SU-DHL-6 (cell line): ENCODE measurements at regions not wholly inside any gene's neighbourhood (a gene's known extent, or its start where the extent isn't known, plus 50 kb on each side); places are given as distances from the start of the nearest gene placed in this dataset.

ENCODE experiments used
- H2AFZ ChIP-seq: fragments of 200-600 bp; sonication (generic); 2 replicates; pipeline ENCODE4 v1.6.1; 2014; ENCODE audit warnings: low read depth, mild to moderate bottlenecking, moderate library complexity, mixed read lengths, antibody characterized with exemption, low read length; ENCODE audit not compliant: severe bottlenecking
- H3F3A ChIP-seq: fragments of 200-600 bp; shearing (Covaris generic); 2 replicates; pipeline ENCODE4 v1.6.0; 2016; ENCODE audit warnings: antibody characterized with exemption, mild to moderate bottlenecking; ENCODE audit not compliant: insufficient read depth
- H3K27ac ChIP-seq: fragments of 200-600 bp; sonication (generic); 2 replicates; pipeline ENCODE4 v1.5.1; 2016; ENCODE audit warnings: low read depth, mild to moderate bottlenecking, low read length, moderate library complexity, mixed read lengths
- H3K27me3 ChIP-seq: fragments of 200-600 bp; sonication (generic), shearing (Covaris generic); 2 replicates; pipeline ENCODE4 v1.6.0; 2014; ENCODE audit warnings: mild to moderate bottlenecking, low read length
- H3K36me3 ChIP-seq: fragments of 200-600 bp; sonication (generic); 2 replicates; pipeline ENCODE4 v1.6.1; 2014; ENCODE audit warnings: mild to moderate bottlenecking, low read length, mixed read lengths
- H3K4me2 ChIP-seq: fragments of 300-600, 200-600 bp; shearing (Covaris generic), sonication (generic); 2 replicates; pipeline ENCODE4 v1.6.0; 2014; ENCODE audit warnings: low read length, low read depth, mild to moderate bottlenecking; ENCODE audit not compliant: poor library complexity, severe bottlenecking
- H3K4me3 ChIP-seq: fragments of 200-600 bp; sonication (generic); 2 replicates; pipeline ENCODE4 v1.5.1; 2014; ENCODE audit warnings: antibody characterized with exemption, low read length, mild to moderate bottlenecking, mixed read lengths; ENCODE audit not compliant: insufficient read depth, poor library complexity, severe bottlenecking
- H3K79me2 ChIP-seq: fragments of 200-600 bp; sonication (generic); 2 replicates; pipeline ENCODE4 v1.6.1; 2014; ENCODE audit warnings: mild to moderate bottlenecking, low read length, moderate library complexity; ENCODE audit not compliant: insufficient read depth
- H3K9ac ChIP-seq: fragments of 200-600 bp; sonication (generic); 2 replicates; pipeline ENCODE4 v1.7.0; 2014; ENCODE audit warnings: mild to moderate bottlenecking, low read length
- H3K9me2 ChIP-seq: fragments of 200-600 bp; sonication (generic); replicated peaks from 2 replicates; pipeline ENCODE4 v1.6.1; 2014; ENCODE audit warnings: low read length; ENCODE audit not compliant: insufficient read depth
- H3K9me3 ChIP-seq: fragments of 200-600 bp; sonication (generic); 2 replicates; pipeline ENCODE4 v1.6.1; 2014; ENCODE audit warnings: low read length, mixed read lengths; ENCODE audit not compliant: insufficient read depth
- H4K20me1 ChIP-seq: fragments of 200-600 bp; sonication (generic); 2 replicates; pipeline ENCODE4 v1.6.1; 2014; ENCODE audit warnings: low read depth, mild to moderate bottlenecking, antibody characterized with exemption, low read length, moderate library complexity, mixed read lengths
- EZH2phosphoT487 ChIP-seq: fragments of 200-600 bp; sonication (generic), shearing (Covaris generic); conservative IDR thresholded peaks from 2 replicates; pipeline ENCODE4 v1.6.1; 2018; ENCODE audit warnings: mild to moderate bottlenecking, antibody characterized with exemption, low read length, moderate library complexity, mixed read lengths
- TF ChIP-seq, protein P1 (sequence below): fragments of 200-600 bp; sonication (generic); IDR thresholded peaks from one replicate; pipeline ENCODE4 v1.5.1; 2017; ENCODE audit warnings: antibody characterized with exemption, mild to moderate bottlenecking, low read length, moderate library complexity; ENCODE audit not compliant: insufficient read depth, poor library complexity, severe bottlenecking

DNA sequence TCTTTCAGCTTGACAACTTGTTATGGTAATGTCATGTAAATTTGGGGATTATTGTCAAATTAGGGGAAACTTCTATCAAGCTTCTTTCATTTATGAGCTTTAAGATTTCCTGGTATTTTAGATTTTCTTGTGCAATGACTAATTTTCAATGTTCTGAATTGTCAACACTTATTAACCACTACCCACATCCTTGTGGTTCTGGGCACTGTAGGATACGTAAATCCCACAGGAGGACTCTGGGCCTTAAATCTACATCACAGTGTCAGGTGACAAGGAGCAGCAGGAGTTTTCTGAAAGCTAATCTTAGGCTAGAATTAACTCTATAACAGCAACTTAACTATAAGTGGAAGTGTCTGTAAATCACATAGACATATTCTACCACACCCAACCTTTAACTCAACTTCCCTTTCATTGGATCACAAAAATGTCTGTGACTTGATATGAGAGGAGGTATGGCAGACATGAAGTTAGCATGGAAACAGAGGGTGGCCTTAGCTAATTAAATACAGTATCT is 397.7 kb downstream of the HLX start:
- Histone ChIP-seq H3K9me2 (no peaks in the 10 kb centered on the region), H3K9ac (no peak overlapping the region), H3K36me3 (no peaks in the 10 kb centered on the region), H3K9me3 (no peaks in the 10 kb centered on the region), H3F3A (no peaks in the 10 kb centered on the region), H3K4me3 (no peak overlapping the region), H3K27me3 (no peaks in the 10 kb centered on the region), H2AFZ (no peak overlapping the region), H3K27ac (no peak overlapping the region), H3K79me2 (no peaks in the 10 kb centered on the region), H4K20me1 (no peaks in the 10 kb centered on the region), H3K4me2 (no peak overlapping the region)
- no peak for TF ChIP-seq EZH2phosphoT487
- TF ChIP-seq, protein P1, sequence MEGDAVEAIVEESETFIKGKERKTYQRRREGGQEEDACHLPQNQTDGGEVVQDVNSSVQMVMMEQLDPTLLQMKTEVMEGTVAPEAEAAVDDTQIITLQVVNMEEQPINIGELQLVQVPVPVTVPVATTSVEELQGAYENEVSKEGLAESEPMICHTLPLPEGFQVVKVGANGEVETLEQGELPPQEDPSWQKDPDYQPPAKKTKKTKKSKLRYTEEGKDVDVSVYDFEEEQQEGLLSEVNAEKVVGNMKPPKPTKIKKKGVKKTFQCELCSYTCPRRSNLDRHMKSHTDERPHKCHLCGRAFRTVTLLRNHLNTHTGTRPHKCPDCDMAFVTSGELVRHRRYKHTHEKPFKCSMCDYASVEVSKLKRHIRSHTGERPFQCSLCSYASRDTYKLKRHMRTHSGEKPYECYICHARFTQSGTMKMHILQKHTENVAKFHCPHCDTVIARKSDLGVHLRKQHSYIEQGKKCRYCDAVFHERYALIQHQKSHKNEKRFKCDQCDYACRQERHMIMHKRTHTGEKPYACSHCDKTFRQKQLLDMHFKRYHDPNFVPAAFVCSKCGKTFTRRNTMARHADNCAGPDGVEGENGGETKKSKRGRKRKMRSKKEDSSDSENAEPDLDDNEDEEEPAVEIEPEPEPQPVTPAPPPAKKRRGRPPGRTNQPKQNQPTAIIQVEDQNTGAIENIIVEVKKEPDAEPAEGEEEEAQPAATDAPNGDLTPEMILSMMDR: no peak

DNA sequence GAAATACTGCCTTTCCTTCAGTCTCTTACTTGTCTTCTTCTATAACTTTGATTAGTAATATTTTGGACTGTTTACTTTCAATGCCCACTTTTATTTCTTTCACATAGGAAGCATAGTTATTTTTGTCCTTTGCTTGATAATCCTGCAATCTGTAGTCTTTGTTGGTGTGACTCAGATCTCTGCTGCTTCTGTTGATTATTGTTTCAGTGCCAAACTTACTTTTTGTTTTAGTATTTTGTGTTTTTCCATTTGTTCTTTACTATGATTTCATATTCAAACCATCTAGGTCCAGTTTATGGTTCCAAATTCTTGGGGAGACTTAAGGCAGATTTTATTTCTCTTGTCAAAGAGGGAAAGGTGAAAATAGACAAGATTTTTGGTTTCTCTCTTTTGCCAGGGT is 399.9 kb downstream of the HLX start:
- TF ChIP-seq, protein P1: no peak
- TF ChIP-seq EZH2phosphoT487: no peak
- Histone ChIP-seq H3K27me3 (no peaks in the 10 kb centered on the region), H4K20me1 (no peaks in the 10 kb centered on the region), H3K79me2 (no peaks in the 10 kb centered on the region), H3K9me3 (no peaks in the 10 kb centered on the region), H3K9me2 (no peaks in the 10 kb centered on the region), H3F3A (no peaks in the 10 kb centered on the region), H3K27ac (no peak overlapping the region), H3K4me3 (no peak overlapping the region), H3K36me3 (no peaks in the 10 kb centered on the region), H3K9ac (no peak overlapping the region), H3K4me2 (no peak overlapping the region), H2AFZ (no peak overlapping the region)

DNA sequence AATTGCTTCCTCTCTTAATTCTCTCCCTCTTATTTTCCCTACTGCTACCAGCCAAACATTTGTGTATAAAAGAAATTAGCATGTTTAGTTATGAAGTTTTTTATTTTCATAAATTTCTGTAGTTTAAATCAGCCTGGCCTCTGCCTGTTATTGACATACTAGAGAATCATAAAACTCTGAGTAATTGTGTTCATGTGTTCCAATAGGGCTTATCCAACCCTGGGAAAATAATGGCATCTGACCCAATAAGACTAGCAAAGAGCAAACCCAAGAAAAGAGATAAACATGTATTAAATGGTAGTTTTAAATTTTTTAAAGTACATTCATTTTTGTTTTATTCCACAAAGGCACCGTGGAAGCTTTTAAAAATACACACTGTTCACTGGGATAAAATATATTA is 404.3 kb downstream of the HLX start:
- H3K27me3 ChIP-seq: no peaks in the 10 kb centered on the region
- no peaks in the 10 kb centered on the region for H4K20me1 ChIP-seq
- no peak overlapping the region for H3K4me2 ChIP-seq
- no peaks in the 10 kb centered on the region for H3K36me3 ChIP-seq
- no peaks in the 10 kb centered on the region for H3K9me2 ChIP-seq
- no peaks in the 10 kb centered on the region for H3K9me3 ChIP-seq
- H3K27ac ChIP-seq: no peak overlapping the region
- TF ChIP-seq EZH2phosphoT487: no peak
- TF ChIP-seq, protein P1: no peak
- no peaks in the 10 kb centered on the region for H3K79me2 ChIP-seq
- no peak overlapping the region for H3K9ac ChIP-seq
- H3F3A ChIP-seq: no peaks in the 10 kb centered on the region
- H3K4me3 ChIP-seq: no peak overlapping the region
- H2AFZ ChIP-seq: no peak overlapping the region
